ENCODE measurements at regions not wholly inside any gene's neighbourhood (a gene's known extent, or its start where the extent isn't known, plus 50 kb on each side); places are given as distances from the start of the nearest gene placed in this dataset.

DNA sequence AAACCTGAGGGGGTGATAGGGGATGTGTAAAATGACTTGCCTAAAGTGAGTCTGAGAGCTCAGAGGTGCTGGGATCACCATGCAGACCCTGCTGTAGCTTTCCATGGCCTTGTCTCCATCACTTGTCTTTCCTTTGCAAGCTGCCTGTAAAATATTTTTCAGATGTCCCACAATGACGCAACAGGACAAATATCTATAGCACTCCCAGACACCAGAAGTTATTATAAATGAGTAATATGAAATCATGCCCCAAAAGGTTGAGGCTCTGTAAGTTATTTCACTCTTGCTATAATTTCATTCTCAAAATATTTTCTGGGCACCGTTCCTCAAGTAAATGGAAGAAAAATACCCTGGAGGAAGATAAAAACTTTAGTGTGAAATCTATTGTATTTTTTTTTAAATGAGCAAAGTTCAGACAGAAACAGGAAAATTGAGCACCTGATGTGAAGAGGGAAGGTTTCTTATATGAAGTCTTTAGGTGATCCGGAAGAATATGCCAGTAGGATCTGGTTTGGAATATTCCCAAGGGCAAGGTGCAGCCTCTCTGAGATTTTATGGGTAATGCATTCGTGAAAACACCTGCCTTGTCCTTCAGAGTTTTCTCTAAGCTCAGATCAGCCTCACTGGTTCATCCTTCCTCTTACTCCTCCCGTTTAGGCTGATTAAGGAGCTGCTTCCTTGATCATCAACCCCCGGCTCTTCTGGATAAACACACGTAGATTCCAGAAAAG, 138.3 kb upstream of the DMAC1 start:
- no peak for TF ChIP-seq POLR2A (IDR thresholded peaks at IDR 0.05; ENCODE audit: low read depth)
- TF ChIP-seq, protein P1, sequence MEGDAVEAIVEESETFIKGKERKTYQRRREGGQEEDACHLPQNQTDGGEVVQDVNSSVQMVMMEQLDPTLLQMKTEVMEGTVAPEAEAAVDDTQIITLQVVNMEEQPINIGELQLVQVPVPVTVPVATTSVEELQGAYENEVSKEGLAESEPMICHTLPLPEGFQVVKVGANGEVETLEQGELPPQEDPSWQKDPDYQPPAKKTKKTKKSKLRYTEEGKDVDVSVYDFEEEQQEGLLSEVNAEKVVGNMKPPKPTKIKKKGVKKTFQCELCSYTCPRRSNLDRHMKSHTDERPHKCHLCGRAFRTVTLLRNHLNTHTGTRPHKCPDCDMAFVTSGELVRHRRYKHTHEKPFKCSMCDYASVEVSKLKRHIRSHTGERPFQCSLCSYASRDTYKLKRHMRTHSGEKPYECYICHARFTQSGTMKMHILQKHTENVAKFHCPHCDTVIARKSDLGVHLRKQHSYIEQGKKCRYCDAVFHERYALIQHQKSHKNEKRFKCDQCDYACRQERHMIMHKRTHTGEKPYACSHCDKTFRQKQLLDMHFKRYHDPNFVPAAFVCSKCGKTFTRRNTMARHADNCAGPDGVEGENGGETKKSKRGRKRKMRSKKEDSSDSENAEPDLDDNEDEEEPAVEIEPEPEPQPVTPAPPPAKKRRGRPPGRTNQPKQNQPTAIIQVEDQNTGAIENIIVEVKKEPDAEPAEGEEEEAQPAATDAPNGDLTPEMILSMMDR (IDR thresholded peaks at IDR 0.05) = no peak
